Urinary bladder (tissue), 3 donors: ENCODE measurements at regions not wholly inside any gene's neighbourhood (a gene's known extent, or its start where the extent isn't known, plus 50 kb on each side); places are given as distances from the start of the nearest gene placed in this dataset.

Experiments
- DNase-seq: peaks from one replicate; pipeline ENCODE4 v3.0.0-alpha.2; 2015; ENCODE audit errors: extremely low spot score
- H3K27ac ChIP-seq: one replicate; pipeline ENCODE4 v1.5.1; 2013; ENCODE audit warnings: low read depth, mild to moderate bottlenecking, moderate library complexity
- H3K36me3 ChIP-seq: one replicate; pipeline ENCODE4 v1.6.1; 2013; ENCODE audit warnings: mild to moderate bottlenecking, moderate library complexity; ENCODE audit not compliant: insufficient read depth
- H3K4me1 ChIP-seq: one replicate; pipeline ENCODE4 v1.6.1; 2013; ENCODE audit warnings: mild to moderate bottlenecking, moderate library complexity; ENCODE audit not compliant: insufficient read depth
- H3K4me3 ChIP-seq: one replicate; pipeline ENCODE4 v1.5.1; 2013; ENCODE audit warnings: low read depth, low read length
- WGBS: extraction: QIAGEN DNeasy Blood & Tissue Kit; methylation state at CpG from one replicate; pipeline ENCODE4 v1.1.7; 2013; 5-methylcytosine and 5-hydroxymethylcytosine counted together
- donor health status: healthy with polysubstance abuse.
- donor health status: healthy.

- Histone ChIP-seq H3K4me1 (no peaks in the 10 kb centered on the region), H3K27ac (no peak overlapping the region), H3K4me3 (no peak overlapping the region), H3K36me3 (no peaks in the 10 kb centered on the region)
- 80% methylated on average over 2 of the region's 2 CpGs for WGBS
- no peak for DNase-seq
Measured at GRCh38 chr1:234690872-234691271, 80.9 kb upstream of the IRF2BP2 start.

GRCh38 chr1:234689236-234689635 is 79.3 kb upstream of the IRF2BP2 start:
- H3K36me3 ChIP-seq, result no peaks in the 10 kb centered on the region
- 77% methylated on average over 3 of the region's 3 CpGs for WGBS
- H3K27ac ChIP-seq, result no peak overlapping the region
- no peak overlapping the region for H3K4me3 ChIP-seq
- no peaks in the 10 kb centered on the region for H3K4me1 ChIP-seq
- DNase-seq, result no peak

GRCh38 chr1:234687011-234687410 is 77.0 kb upstream of the IRF2BP2 start:
- H3K27ac ChIP-seq, result no peak overlapping the region
- no peak overlapping the region for H3K4me3 ChIP-seq
- 68% methylated on average over 2 of the region's 2 CpGs for WGBS

GRCh38 chr1:234686035-234686434 is 76.1 kb upstream of the IRF2BP2 start:
- 96% methylated on average over 1 of the region's 1 CpG for WGBS
- no peak for DNase-seq
- Histone ChIP-seq H3K27ac (no peak overlapping the region), H3K4me3 (no peak overlapping the region), H3K36me3 (no peaks in the 10 kb centered on the region), H3K4me1 (no peaks in the 10 kb centered on the region)

More at GRCh38 chr1:234687011-234687410, 77.0 kb upstream of the IRF2BP2 start:
- Histone ChIP-seq H3K4me1 (no peaks in the 10 kb centered on the region), H3K36me3 (no peaks in the 10 kb centered on the region)
- no peak for DNase-seq

GRCh38 chr1:234684856-234685255 is 74.9 kb upstream of the IRF2BP2 start:
- no peak overlapping the region for H3K27ac ChIP-seq
- 98% methylated on average over 2 of the region's 2 CpGs for WGBS

GRCh38 chr1:234683861-234684632 is 74.1 kb upstream of the IRF2BP2 start:
- Histone ChIP-seq H3K36me3 (no peaks in the 10 kb centered on the region), H3K27ac (no peak overlapping the region), H3K4me1 (no peaks in the 10 kb centered on the region), H3K4me3 (no peak overlapping the region)
- DNase-seq, result no peak
- WGBS, result 60% methylated on average over 10 of the region's 10 CpGs

More at GRCh38 chr1:234684856-234685255, 74.9 kb upstream of the IRF2BP2 start:
- DNase-seq, result no peak
- Histone ChIP-seq H3K4me1 (no peaks in the 10 kb centered on the region), H3K36me3 (no peaks in the 10 kb centered on the region), H3K4me3 (no peak overlapping the region)

- no peak overlapping the region for H3K27ac ChIP-seq
- no peaks in the 10 kb centered on the region for H3K36me3 ChIP-seq
- WGBS, result 93% methylated on average over 2 of the region's 2 CpGs
- H3K4me1 ChIP-seq, result no peaks in the 10 kb centered on the region
- H3K4me3 ChIP-seq, result no peak overlapping the region
- no peak for DNase-seq
Measured at GRCh38 chr1:234683127-234683860, 73.3 kb upstream of the IRF2BP2 start.

- DNase-seq, result no peak
- Histone ChIP-seq H3K36me3 (no peaks in the 10 kb centered on the region), H3K27ac (no peak overlapping the region), H3K4me1 (no peaks in the 10 kb centered on the region), H3K4me3 (no peak overlapping the region)
- over 99% methylated on average over 2 of the region's 2 CpGs for WGBS
Measured at GRCh38 chr1:234681990-234682389, 72.0 kb upstream of the IRF2BP2 start.

GRCh38 chr1:234681065-234681464 is 71.1 kb upstream of the IRF2BP2 start:
- no peaks in the 10 kb centered on the region for H3K36me3 ChIP-seq
- WGBS, result 85% methylated on average over 3 of the region's 3 CpGs
- no peak overlapping the region for H3K27ac ChIP-seq
- H3K4me3 ChIP-seq, result no peak overlapping the region
- no peak for DNase-seq
- H3K4me1 ChIP-seq, result no peaks in the 10 kb centered on the region

GRCh38 chr1:234680331-234680904 is 70.4 kb upstream of the IRF2BP2 start:
- no peaks in the 10 kb centered on the region for H3K4me1 ChIP-seq
- DNase-seq, result no peak
- no peak overlapping the region for H3K4me3 ChIP-seq
- 96% methylated on average over 8 of the region's 8 CpGs for WGBS
- no peak overlapping the region for H3K27ac ChIP-seq
- H3K36me3 ChIP-seq, result no peaks in the 10 kb centered on the region

GRCh38 chr1:234676103-234676594 is 66.2 kb upstream of the IRF2BP2 start:
- H3K36me3 ChIP-seq, result no peaks in the 10 kb centered on the region
- no peaks in the 10 kb centered on the region for H3K4me1 ChIP-seq
- DNase-seq, result peak; percentile 70
- H3K4me3 ChIP-seq, result peak overlapping the region; percentile 4
- WGBS, result 9% methylated on average over 13 of the region's 13 CpGs
- H3K27ac ChIP-seq, result no peak overlapping the region

GRCh38 chr1:234675572-234675971 is 65.6 kb upstream of the IRF2BP2 start:
- H3K27ac ChIP-seq, result no peak overlapping the region
- H3K4me1 ChIP-seq, result no peaks in the 10 kb centered on the region
- no peak overlapping the region for H3K4me3 ChIP-seq
- no peaks in the 10 kb centered on the region for H3K36me3 ChIP-seq
- WGBS, result 92% methylated on average over 6 of the region's 6 CpGs
- DNase-seq, result no peak

- H3K36me3 ChIP-seq, result no peaks in the 10 kb centered on the region
- no peak overlapping the region for H3K27ac ChIP-seq
- 93% methylated on average over 4 of the region's 4 CpGs for WGBS
- DNase-seq, result no peak
- H3K4me1 ChIP-seq, result no peaks in the 10 kb centered on the region
- no peak overlapping the region for H3K4me3 ChIP-seq
Measured at GRCh38 chr1:234675006-234675405, 65.0 kb upstream of the IRF2BP2 start.
